Prostate gland (tissue), 2 donors: ENCODE measurements at regions not wholly inside any gene's neighbourhood (a gene's known extent, or its start where the extent isn't known, plus 50 kb on each side); places are given as distances from the start of the nearest gene placed in this dataset.

ENCODE experiments used
- DNase-seq: peaks from one replicate; pipeline ENCODE4 v3.0.0-alpha.2; 2019; ENCODE audit warnings: low spot score
- H3K27ac ChIP-seq, 2 donors: fragments of 200-600 bp; sonication (generic); 2 replicates each; pipeline ENCODE4 v1.5.1; 2017 to 2019
- H3K27me3 ChIP-seq: fragments of 200-600 bp; sonication (generic); replicated peaks from 2 replicates; pipeline ENCODE4 v1.5.1; 2019; ENCODE audit not compliant: insufficient read depth
- H3K36me3 ChIP-seq, 2 donors: fragments of 200-600 bp; sonication (generic); 1 replicate in 1 of 2; 2 replicates in 1 of 2; pipeline versions ENCODE4 v1.5.1 to v1.8.1; 2017 to 2019
- H3K4me1 ChIP-seq: fragments of 200-600 bp; sonication (generic); replicated peaks from 2 replicates; pipeline ENCODE4 v1.5.1; 2019
- H3K4me3 ChIP-seq, 2 donors: fragments of 200-600 bp; sonication (generic); 2 replicates each; pipeline ENCODE4 v1.5.1; 2017 to 2019
- H3K9me3 ChIP-seq: fragments of 200-600 bp; sonication (generic); 2 replicates; pipeline ENCODE4 v1.5.1; 2017
- POLR2A ChIP-seq: fragments of 450-650 bp; IDR thresholded peaks from one replicate; pipeline ENCODE4 v1.6.1; 2016; ENCODE audit warnings: antibody characterized with exemption, mild to moderate bottlenecking
- POLR2AphosphoS5 ChIP-seq: sonication (generic); formaldehyde crosslinking; IDR thresholded peaks from one replicate; pipeline ENCODE4 v1.6.1; 2017; ENCODE audit warnings: antibody characterized with exemption
- WGBS: methylation state at CpG from one replicate; pipeline ENCODE4 v1.1.5; 2018; 5-methylcytosine and 5-hydroxymethylcytosine counted together
- intact Hi-C: fragments of 100-400 bp; cut with DNase I; formaldehyde crosslinking; loops from one replicate; pipeline ENCODE4 v1.14.2; 2022
- TF ChIP-seq, protein P1 (sequence below), 4 experiments: fragments of 200-600 bp in 2 of 4; fragments of 450-650 bp in 2 of 4; sonication (generic) in 2 of 4; IDR thresholded peaks; 1 replicate in 3 of 4; 2 replicates in 1 of 4; pipeline ENCODE4 v1.5.1; 2016 to 2019; ENCODE audit warnings: antibody characterized with exemption in 4 of 4, mild to moderate bottlenecking in 2 of 4, moderate library complexity in 2 of 4

- 51% methylated on average over 2 of the region's 2 CpGs for WGBS
- Histone ChIP-seq H3K4me1 (no peaks in the 10 kb centered on the region), H3K27me3 (no peaks in the 10 kb centered on the region), H3K4me3 (no peak overlapping the region), H3K36me3 (no peaks in the 10 kb centered on the region), H3K27ac (no peak overlapping the region), H3K9me3 (no peaks in the 10 kb centered on the region)
- no peak for TF ChIP-seq POLR2AphosphoS5
- no peak for TF ChIP-seq POLR2A
- TF ChIP-seq, protein P1, sequence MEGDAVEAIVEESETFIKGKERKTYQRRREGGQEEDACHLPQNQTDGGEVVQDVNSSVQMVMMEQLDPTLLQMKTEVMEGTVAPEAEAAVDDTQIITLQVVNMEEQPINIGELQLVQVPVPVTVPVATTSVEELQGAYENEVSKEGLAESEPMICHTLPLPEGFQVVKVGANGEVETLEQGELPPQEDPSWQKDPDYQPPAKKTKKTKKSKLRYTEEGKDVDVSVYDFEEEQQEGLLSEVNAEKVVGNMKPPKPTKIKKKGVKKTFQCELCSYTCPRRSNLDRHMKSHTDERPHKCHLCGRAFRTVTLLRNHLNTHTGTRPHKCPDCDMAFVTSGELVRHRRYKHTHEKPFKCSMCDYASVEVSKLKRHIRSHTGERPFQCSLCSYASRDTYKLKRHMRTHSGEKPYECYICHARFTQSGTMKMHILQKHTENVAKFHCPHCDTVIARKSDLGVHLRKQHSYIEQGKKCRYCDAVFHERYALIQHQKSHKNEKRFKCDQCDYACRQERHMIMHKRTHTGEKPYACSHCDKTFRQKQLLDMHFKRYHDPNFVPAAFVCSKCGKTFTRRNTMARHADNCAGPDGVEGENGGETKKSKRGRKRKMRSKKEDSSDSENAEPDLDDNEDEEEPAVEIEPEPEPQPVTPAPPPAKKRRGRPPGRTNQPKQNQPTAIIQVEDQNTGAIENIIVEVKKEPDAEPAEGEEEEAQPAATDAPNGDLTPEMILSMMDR (IDR thresholded peaks at IDR 0.05), result no peak
- intact Hi-C loops, result no loop called here
- no peak for DNase-seq
Observed at GRCh38 chr10:109191823-109192222, 731.5 kb downstream of the XPNPEP1 start.

DNA sequence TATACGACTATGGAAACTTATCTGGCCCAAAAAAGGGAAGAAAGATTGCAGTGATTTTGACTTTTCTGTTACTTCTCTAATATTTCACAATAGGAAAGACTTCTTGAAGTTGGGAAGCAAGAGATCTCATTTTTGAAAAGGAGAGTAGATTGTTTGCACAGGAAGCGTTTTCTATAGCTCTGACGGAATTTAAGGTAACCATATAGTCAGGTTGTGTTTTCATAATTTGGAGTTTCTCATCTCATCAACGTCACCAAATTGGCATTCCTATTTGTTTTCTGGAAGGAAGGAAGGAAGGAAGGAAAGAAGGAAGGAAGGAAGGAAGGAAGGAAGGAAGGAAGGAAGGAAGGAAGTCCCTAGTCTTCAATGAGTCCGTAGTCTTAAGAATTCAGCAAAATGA, 732.0 kb downstream of the XPNPEP1 start:
- no peak for TF ChIP-seq POLR2AphosphoS5
- no peak for TF ChIP-seq POLR2A
- TF ChIP-seq, protein P1 (IDR thresholded peaks at IDR 0.05), result no peak
- Histone ChIP-seq H3K4me1 (no peaks in the 10 kb centered on the region), H3K36me3 (no peaks in the 10 kb centered on the region), H3K27ac (no peak overlapping the region), H3K9me3 (no peaks in the 10 kb centered on the region), H3K4me3 (no peak overlapping the region), H3K27me3 (no peaks in the 10 kb centered on the region)
- intact Hi-C loops, result no loop called here
- 83% methylated on average over 5 of the region's 5 CpGs for WGBS
- DNase-seq, result no peak

DNA sequence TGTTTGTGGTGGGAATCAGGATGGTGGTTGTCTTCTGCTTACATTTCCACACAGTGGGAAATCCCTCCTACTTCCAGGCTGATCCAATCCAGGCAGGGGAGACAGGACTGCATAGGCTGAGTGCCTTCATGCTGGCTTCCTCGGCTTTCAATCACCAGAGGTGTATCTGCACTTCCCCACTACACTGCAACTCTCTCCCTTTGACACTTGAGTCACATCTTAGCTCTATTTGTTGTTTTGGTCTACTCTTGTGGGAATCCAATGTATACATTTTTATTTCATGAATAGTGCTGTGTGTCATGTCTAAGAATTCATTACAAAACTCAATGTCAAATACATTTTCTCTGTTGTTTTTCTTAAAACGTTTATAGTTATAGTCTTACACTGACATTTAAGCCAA, 735.6 kb downstream of the XPNPEP1 start:
- H3K4me1 ChIP-seq, result no peaks in the 10 kb centered on the region
- H3K27me3 ChIP-seq, result no peaks in the 10 kb centered on the region
- no peak overlapping the region for H3K4me3 ChIP-seq
- no peak for DNase-seq
- H3K36me3 ChIP-seq, result no peaks in the 10 kb centered on the region
- no peak for TF ChIP-seq POLR2A
- TF ChIP-seq, protein P1 (IDR thresholded peaks at IDR 0.05), result no peak
- intact Hi-C loops, result no loop called here
- no peak overlapping the region for H3K27ac ChIP-seq
- 21% methylated on average over 2 of the region's 2 CpGs for WGBS
- H3K9me3 ChIP-seq, result no peaks in the 10 kb centered on the region

GRCh38 chr10:109183366-109183765, 739.9 kb downstream of the XPNPEP1 start:
- H3K4me3 ChIP-seq, result no peak overlapping the region
- no peaks in the 10 kb centered on the region for H3K27me3 ChIP-seq
- no peak for DNase-seq
- no peaks in the 10 kb centered on the region for H3K4me1 ChIP-seq
- H3K27ac ChIP-seq, result no peak overlapping the region
- TF ChIP-seq, protein P1 (IDR thresholded peaks at IDR 0.05), result no peak
- TF ChIP-seq POLR2A (no peak), POLR2AphosphoS5 (no peak)
- no peaks in the 10 kb centered on the region for H3K36me3 ChIP-seq
- intact Hi-C loops, result no loop called here
- H3K9me3 ChIP-seq, result no peaks in the 10 kb centered on the region

GRCh38 chr10:109178591-109178990, 744.7 kb downstream of the XPNPEP1 start:
- no peak for DNase-seq
- TF ChIP-seq POLR2A, result no peak
- no peak for TF ChIP-seq POLR2AphosphoS5
- TF ChIP-seq, protein P1 (IDR thresholded peaks at IDR 0.05), result no peak
- Histone ChIP-seq H3K9me3 (no peaks in the 10 kb centered on the region), H3K4me1 (no peaks in the 10 kb centered on the region), H3K4me3 (no peak overlapping the region), H3K27ac (no peak overlapping the region), H3K27me3 (no peaks in the 10 kb centered on the region), H3K36me3 (no peaks in the 10 kb centered on the region)
- intact Hi-C loops, result no loop called here
- 26% methylated on average over 1 of the region's 1 CpG for WGBS
